Body of pancreas (tissue), 4 donors: ENCODE measurements at regions not wholly inside any gene's neighbourhood (a gene's known extent, or its start where the extent isn't known, plus 50 kb on each side); places are given as distances from the start of the nearest gene placed in this dataset.
"Not testable (repeated sequence)": the region's sequence is repeated elsewhere in the genome, so short reads cannot be mapped to it uniquely, and the experiment has no call there.

Experiments used
- ATAC-seq: fragments of 150-250 bp; one replicate; pipeline ENCODE4 v1.9.1; 2016
- DNase-seq, 4 donors: peaks; one replicate each; pipeline ENCODE4 v3.0.0-alpha.2; 2019
- H3K27ac ChIP-seq, 4 donors: fragments of 200-600 bp; sonication (generic); 1 replicate in 3 of 4; 2 replicates in 1 of 4; pipeline versions ENCODE4 v1.5.1 to v1.6.1; 2016 to 2019; ENCODE audit warnings: mild to moderate bottlenecking in 1 of 4, mixed read lengths in 1 of 4, moderate library complexity in 1 of 4
- H3K27me3 ChIP-seq, 2 donors: fragments of 200-600 bp; sonication (generic); one replicate each; pipeline ENCODE4 v1.6.0; 2016; ENCODE audit warnings: mild to moderate bottlenecking in 1 of 2
- H3K36me3 ChIP-seq, 2 donors: fragments of 200-600 bp; sonication (generic); replicated peaks in 1 of 2; 2 replicates each; pipeline ENCODE4 v1.5.1; 2016; ENCODE audit warnings: low read depth in 2 of 2; ENCODE audit not compliant: insufficient read depth in 1 of 2
- H3K4me1 ChIP-seq: fragments of 200-600 bp; sonication (generic); one replicate; pipeline ENCODE4 v1.6.0; 2016
- H3K4me3 ChIP-seq, 2 donors: fragments of 200-600 bp; sonication (generic); 1 replicate in 1 of 2; 2 replicates in 1 of 2; pipeline ENCODE4 v1.5.1; 2016 to 2019
- H3K9me3 ChIP-seq, 3 donors: fragments of 200-600 bp; sonication (generic); 1 replicate in 2 of 3; 2 replicates in 1 of 3; pipeline ENCODE4 v1.5.1; 2016
- POLR2A ChIP-seq, 3 donors: fragments of 450-650 bp; IDR thresholded peaks; one replicate each; pipeline ENCODE4 v1.6.1; 2016; ENCODE audit warnings: antibody characterized with exemption in 3 of 3, mild to moderate bottlenecking in 2 of 3
- WGBS, 2 donors: methylation state at CpG; one replicate each; pipeline ENCODE4 v1.1.5; 2017; 5-methylcytosine and 5-hydroxymethylcytosine counted together
- intact Hi-C: fragments of 100-400 bp; cut with DNase I; formaldehyde crosslinking; loops from one replicate; pipeline ENCODE4 v1.15.1; 2023
- TF ChIP-seq, protein P1 (sequence below), 7 experiments: fragments of 450-650 bp in 4 of 7; fragments of 200-600 bp in 3 of 7; sonication (generic) in 3 of 7; IDR thresholded peaks; one replicate each; pipeline ENCODE4 v1.5.1; 2016 to 2019; ENCODE audit warnings: antibody characterized with exemption in 7 of 7

DNA sequence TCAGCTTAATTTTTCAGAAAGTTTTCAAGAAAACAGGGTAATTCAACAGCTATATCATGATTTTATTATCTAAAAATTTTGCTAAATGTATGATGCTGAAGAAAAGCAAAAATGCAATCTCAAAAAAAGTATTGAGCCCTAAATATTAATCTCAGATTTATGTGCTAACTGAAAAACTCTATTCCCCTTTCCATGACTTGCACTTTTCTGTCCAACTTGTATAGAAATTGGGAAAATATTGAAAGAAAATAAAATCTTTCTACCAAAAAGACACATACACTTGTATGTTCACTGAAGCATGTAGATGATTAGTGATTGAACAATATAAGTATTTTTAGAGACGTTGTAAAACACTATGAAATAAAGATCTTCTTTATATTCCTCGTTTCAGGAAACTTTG is 368.0 kb upstream of the ATXN7L3B start:
- no peak for ATAC-seq
- WGBS, 2 donors: 36 to 51% methylated on average over 2 of the region's 2 CpGs

DNA sequence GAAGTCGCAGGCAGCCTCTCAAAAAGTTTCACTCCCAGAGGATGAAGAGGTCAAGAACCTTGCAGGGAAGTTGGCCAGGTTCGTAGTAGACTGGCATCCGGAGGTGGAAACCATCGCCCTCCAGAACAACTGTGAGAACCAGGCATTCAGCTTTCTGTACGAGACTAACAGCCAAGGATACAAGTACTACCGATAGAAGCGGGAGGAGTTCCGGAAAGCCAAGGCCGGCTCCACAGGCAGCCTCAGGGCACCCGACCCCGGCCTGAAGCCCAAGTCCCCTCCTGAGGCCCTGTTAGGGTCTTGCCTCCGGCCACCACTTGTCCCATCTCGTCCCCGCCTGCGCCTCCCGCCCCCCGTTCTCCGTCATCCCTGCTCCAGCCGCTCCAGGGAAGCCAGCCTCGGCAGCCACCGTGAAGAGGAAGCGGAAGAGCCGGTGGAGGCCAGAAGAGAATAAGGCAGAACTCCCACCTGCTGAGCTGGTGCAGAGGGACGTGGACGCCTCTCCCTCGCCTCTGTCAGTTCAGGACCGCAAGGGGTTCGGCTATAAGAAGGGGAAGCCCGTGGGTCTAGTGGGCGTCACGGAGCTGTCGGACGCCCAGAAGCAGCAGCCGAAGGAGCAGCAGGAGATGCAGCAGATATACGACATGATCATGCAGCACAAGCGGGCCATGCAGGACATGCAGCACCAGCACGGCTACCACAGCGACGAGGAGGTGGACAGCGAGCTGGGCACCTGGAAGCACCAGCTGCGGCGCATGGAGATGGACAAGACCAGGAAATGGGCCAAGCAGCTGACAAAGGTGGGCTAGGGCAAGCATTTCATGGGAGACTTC is 366.8 kb upstream of the ATXN7L3B start:
- H3K36me3 ChIP-seq: no peaks in the 10 kb centered on the region
- DNase-seq (no peak), ATAC-seq (no peak)
- H3K4me1 ChIP-seq: no peaks in the 10 kb centered on the region
- H3K9me3 ChIP-seq: no peaks in the 10 kb centered on the region
- no peaks in the 10 kb centered on the region for H3K27me3 ChIP-seq
- no peak overlapping the region for H3K27ac ChIP-seq
- intact Hi-C loops: no loop called here
- TF ChIP-seq POLR2A (IDR thresholded peaks at IDR 0.05): no peak
- TF ChIP-seq, protein P1, sequence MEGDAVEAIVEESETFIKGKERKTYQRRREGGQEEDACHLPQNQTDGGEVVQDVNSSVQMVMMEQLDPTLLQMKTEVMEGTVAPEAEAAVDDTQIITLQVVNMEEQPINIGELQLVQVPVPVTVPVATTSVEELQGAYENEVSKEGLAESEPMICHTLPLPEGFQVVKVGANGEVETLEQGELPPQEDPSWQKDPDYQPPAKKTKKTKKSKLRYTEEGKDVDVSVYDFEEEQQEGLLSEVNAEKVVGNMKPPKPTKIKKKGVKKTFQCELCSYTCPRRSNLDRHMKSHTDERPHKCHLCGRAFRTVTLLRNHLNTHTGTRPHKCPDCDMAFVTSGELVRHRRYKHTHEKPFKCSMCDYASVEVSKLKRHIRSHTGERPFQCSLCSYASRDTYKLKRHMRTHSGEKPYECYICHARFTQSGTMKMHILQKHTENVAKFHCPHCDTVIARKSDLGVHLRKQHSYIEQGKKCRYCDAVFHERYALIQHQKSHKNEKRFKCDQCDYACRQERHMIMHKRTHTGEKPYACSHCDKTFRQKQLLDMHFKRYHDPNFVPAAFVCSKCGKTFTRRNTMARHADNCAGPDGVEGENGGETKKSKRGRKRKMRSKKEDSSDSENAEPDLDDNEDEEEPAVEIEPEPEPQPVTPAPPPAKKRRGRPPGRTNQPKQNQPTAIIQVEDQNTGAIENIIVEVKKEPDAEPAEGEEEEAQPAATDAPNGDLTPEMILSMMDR (IDR thresholded peaks at IDR 0.05): no peak
- 84 to 89% methylated on average over 41 to 42 of the region's 42 CpGs for WGBS, 2 donors
- H3K4me3 ChIP-seq: no peak overlapping the region

More for the DNA sequence above, 368.0 kb upstream of the ATXN7L3B start:
- Histone ChIP-seq H3K27me3 (no peaks in the 10 kb centered on the region), H3K4me3 (no peak overlapping the region), H3K27ac (no peak overlapping the region), H3K36me3 (no peaks in the 10 kb centered on the region), H3K4me1 (no peaks in the 10 kb centered on the region), H3K9me3 (no peaks in the 10 kb centered on the region)
- intact Hi-C loops: no loop called here
- TF ChIP-seq, protein P1 (IDR thresholded peaks at IDR 0.05): no peak
- TF ChIP-seq POLR2A (IDR thresholded peaks at IDR 0.05): no peak
- no peak for DNase-seq

DNA sequence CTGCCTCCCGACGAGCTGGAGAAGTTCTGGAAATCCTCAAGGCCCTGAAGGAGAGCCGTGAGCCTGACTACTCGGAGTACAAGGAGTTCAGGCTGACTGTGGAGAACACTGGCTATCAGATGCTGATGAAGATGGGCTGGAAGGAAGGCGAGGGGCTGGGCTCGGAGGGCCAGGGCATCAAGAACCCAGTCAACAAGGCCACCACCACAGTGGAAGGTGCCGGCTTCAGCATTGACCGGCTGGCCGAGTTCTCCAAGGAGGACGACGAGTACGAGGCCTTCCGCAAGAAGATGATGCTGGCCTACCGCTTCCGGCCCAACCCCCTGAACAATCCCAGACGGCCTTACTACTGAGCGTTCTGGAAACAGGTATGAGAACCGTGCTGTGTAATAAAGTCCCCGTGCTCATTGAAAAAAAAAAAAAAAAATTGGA is 366.1 kb upstream of the ATXN7L3B start:
- Histone ChIP-seq H3K27ac (no peak overlapping the region), H3K36me3 (no peaks in the 10 kb centered on the region), H3K4me3 (no peak overlapping the region), H3K9me3 (no peaks in the 10 kb centered on the region), H3K27me3 (no peaks in the 10 kb centered on the region), H3K4me1 (no peaks in the 10 kb centered on the region)
- ATAC-seq (no peak), DNase-seq (no peak)
- 82 to 93% methylated on average over 19 of the region's 19 CpGs for WGBS, 2 donors
- intact Hi-C loops: no loop called here
- TF ChIP-seq POLR2A (IDR thresholded peaks at IDR 0.05): no peak
- TF ChIP-seq, protein P1 (IDR thresholded peaks at IDR 0.05): no peak

DNA sequence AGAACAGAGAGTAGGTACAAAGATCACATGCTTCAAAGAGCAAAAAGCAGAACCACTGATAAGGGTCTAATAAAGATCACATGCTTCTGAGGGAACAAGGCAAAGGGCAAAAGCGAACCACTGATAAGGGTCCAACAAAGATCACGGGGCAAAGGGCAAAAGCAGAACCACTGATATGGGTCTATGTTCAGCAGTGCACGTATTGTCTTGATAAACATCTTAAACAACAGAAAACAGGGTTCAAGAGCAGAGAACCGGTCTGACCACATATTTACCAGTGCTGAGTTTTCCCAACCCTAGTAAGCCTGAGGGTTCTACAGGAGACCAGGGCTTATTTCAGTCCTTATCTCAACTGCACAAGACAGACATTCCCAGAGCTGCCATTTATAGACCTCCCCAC is 362.7 kb upstream of the ATXN7L3B start:
- intact Hi-C loops, H3K36me3 ChIP-seq, H3K4me1 ChIP-seq, DNase-seq, H3K27ac ChIP-seq, H3K9me3 ChIP-seq, H3K27me3 ChIP-seq, H3K4me3 ChIP-seq, ATAC-seq: not testable (repeated sequence)
- 33 to 47% methylated on average over 4 of the region's 4 CpGs for WGBS, 2 donors

DNA sequence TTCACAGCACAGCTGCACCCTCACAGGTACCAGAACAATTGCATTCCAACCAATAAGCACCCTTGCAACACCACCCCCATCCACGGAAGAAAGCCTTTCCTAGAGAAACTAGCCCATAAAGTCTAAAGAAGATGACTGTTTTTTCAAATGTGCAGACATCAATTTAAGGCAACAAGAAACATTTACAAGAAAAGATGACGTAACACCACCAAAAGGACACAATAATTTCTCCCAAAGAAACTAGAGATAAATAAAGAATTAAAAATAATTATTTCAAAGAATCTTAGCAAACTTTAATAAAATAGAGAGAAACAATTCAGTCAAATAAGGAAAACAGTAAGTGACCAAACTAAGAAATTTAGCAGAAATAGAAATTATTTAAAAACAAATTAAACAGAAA is 352.3 kb upstream of the ATXN7L3B start:
- TF ChIP-seq, protein P1 (IDR thresholded peaks at IDR 0.05): no peak
- TF ChIP-seq POLR2A (IDR thresholded peaks at IDR 0.05): no peak
- DNase-seq (no peak), ATAC-seq (no peak)
- Histone ChIP-seq H3K36me3 (no peaks in the 10 kb centered on the region), H3K27ac (no peak overlapping the region), H3K9me3 (no peaks in the 10 kb centered on the region), H3K27me3 (no peaks in the 10 kb centered on the region), H3K4me1 (no peaks in the 10 kb centered on the region), H3K4me3 (no peak overlapping the region)
- intact Hi-C loops: no loop called here
- WGBS, 2 donors: 32 to 52% methylated on average over 2 of the region's 2 CpGs
